Eye (tissue), 1 donor: ENCODE measurements at regions not wholly inside any gene's neighbourhood (a gene's known extent, or its start where the extent isn't known, plus 50 kb on each side); places are given as distances from the start of the nearest gene placed in this dataset.
"Not testable (repeated sequence)": the region's sequence is repeated elsewhere in the genome, so short reads cannot be mapped to it uniquely, and the experiment has no call there.

Experiments
- DNase-seq: peaks from one replicate; pipeline ENCODE4 v3.0.0-alpha.2; 2015

DNA sequence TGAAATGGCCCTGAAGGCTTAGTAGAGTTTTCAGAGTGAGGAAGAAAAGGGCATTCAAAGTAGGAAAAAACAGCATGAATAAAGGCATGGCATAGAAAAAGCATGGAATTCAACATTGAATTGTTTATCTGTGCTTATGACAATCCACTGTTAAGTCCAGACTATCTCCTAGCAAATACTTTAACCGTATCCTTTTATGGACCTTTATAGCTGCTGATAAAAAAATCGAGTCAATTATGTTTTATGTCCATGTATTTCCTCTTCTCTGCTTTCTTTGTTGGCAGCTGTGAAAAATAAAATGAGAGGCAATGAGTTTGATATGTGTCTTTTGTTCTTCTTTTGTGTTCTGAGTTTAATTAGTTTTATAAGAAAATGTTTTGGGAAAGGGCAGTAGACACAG is 70.4 kb downstream of the TDRD15 start:
- no peak for DNase-seq

DNA sequence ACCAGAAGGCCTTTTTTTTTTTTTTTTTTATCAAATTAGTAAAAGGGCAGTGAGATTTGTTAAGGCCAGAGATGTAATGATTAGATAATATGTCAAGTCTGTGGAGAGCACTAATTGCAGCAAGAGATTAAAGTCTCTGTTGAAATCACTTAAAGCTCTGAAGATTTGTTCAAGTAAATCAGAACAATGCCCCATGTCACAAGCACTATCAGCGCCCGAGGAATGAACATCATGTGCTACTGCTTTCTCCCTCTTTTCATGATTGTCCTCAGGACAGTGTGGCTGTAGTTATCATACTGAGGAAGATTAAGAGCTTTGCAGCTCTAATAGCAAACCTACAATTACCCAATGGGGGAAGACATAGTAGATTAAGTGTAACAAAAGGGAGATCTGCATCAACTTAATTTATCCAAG is 71.1 kb downstream of the TDRD15 start:
- DNase-seq, result peak; percentile 41

DNA sequence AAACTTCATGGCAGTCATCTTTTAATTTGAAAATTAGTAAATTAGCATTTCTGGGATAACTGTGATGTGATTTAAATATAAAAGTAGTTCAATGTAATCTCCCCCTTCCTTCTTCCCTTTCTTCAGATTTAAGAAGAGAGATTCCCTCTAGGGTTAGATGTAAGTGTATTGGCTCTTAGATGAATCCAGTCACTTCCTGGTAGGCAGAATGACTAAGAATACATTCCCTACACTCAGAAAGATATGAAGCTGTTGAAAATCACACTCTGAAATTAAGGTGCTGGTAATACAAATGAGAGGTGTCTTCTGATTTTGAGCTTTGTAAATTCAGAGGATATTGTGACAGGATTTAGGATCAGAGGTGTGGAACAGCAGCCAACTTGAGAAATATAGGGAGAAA is 71.6 kb downstream of the TDRD15 start:
- no peak for DNase-seq

DNA sequence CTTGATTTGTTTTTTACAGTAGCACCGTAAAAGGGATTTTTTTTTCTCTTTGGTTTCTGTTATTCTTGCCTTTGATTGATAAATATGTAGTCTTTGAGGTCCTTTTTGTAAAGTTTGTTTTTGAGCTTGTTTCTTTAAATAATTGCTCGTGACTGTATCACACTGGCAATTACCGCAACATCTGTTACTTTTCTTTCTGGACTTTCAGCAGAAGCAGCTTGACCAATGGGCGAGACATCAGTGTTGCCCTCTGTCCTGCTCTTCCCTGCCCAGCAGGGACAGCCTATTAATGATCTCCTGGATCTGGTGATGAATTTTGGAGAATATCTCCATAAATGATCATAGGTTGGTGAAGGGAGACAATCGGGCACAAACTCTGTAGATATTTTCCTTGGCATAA is 74.9 kb downstream of the TDRD15 start:
- DNase-seq, result peak; percentile 7

DNA sequence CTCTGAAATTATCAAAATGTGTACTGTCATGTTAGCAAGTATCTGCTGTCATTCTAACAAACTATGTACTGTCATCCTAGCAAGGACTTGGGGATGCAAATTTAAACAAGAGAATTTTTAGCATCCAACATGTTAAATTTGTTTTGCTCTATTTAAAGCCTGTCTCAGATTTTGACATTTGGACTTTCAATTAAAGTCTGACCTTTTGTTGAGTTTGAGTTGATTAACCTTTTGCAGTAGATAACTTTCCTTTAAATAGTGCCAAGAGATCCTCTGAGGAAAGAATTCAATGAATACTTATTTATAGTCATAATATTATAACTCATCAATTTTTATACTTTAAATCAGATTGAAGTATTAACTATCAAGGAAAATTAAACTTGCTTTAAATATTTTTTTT is 80.2 kb downstream of the TDRD15 start:
- DNase-seq, result no peak

DNA sequence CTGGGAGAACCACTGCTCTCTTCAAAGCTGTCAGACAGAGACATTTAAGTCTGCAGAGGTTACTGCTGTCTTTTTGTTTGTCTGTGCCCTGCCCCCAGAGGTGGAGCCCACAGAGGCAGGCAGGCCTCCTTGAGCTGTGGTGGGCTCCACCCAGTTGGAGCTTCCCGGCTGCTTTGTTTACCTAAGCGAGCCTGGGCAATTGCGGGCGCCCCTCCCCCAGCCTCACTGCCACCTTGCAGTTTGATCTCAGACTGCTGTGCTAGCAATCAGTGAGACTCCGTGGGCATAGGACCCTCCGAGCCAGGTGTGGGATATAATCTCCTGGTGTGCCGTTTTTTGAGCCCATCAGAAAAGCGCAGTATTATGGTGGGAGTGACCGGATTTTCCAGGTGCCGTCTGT is 90.3 kb downstream of the TDRD15 start:
- DNase-seq, result not testable (repeated sequence)

DNA sequence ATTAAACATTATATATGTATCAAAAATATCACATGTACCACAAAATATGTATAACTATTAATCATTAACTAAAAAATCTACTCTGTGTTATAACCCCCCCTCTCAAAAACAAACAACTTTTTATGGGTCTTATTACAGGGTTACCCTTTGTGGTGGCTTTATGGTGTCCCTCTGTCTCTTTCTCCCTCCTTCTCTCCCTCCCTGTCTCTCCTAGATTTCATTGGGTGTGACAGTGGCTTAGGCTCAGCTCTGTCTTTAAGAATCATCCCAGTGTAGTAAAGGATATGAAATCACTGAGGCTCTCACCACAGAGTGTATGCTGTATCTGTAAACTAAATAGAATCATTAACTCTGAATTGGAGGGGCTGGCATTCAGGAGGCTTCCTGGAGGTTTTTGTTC is 93.7 kb downstream of the TDRD15 start:
- DNase-seq, result no peak

DNA sequence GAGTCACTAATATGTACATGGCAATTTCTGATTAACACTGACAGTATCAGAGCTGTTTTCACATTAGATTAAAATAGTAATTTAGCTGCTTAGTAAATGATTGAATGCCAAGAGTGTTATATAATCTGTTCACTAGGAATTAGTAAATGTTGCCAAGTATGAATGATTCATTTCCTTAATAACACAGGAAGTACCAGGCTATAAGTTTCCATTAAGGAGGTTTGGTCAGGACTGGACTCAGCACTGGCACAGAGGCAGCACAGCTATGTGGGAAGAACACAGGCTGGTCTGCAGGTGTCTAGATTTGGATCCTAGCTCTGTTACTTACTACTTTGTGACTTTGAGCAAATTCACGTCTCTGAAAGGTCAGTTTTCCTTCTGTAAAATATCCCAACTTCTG is 97.2 kb downstream of the TDRD15 start:
- no peak for DNase-seq

DNA sequence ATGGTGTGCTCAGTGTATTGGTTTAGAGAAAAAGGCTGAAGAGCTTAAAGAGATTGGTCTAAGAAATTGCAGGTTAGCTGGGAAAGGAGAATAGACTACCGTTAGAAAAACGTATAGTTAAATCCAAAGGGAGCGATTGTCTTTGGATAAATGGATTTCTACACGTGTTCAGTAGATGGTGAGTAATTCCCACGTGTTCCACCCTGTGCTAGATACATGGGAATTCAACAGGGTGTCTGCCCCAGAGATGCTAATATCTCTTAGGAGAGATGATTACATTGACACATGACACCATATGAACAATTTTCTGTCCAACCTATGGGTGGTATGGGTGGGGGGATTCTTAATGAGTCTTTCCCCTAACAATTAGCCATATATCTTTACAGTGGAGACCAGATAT is 99.8 kb downstream of the TDRD15 start:
- DNase-seq, result no peak

DNA sequence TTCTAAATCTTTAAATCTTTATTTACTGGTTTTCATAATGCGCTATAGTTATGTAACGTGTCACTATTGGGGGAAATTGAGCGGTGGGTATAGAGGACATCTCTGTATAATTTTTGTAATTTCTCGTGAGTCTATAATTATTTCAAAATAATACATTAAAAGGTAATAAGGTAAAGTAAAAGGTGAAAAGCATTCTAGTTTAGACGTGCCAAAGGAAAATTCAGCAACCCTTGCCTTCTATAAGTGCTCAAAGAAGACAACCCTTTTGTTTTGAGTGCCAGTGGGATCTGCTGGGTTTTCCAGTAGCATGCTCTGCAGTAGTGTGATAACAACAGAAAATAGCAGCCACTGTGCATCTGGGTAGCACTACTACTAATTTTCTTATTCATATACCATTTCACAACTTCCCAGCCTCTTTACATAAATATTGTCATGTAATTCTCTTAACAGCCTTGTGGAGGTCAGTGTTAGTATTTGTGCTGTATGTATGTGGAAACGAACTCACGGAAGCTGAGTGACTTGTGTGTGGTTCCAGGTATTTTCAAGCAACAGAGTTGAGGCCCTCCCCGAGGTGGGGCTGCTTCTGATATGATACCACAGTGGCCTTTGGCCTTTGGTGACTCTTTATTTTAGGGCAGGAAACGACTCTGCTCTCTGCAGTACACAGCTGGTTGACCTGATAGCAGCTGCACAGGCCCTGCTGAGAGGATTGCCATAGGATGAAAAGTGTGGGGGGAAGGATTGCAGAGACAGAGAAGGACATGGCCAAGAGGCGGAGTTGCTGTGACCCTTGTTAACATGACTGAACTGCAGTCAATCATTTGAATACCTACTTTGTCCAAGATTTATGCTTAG is 104.5 kb downstream of the TDRD15 start:
- no peak for DNase-seq

DNA sequence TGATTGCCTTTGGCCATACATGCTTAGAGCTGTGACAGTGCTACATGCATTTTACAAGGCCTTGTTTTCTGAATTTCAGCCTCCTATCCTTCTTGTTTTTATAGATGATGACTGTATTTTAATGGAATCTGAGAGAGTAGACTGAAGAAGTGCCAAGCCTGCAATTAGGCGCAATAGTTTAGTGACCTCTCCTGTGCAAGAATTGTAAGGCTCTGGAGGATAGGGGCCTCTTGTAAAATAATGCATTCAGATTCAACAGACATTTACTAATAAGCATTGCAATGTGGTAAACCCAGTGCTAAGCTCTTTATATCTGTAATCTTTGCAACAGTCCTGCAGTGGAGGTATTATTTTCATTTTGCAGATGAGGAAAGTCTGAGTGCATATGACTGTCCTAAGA is 105.5 kb downstream of the TDRD15 start:
- DNase-seq, result no peak

DNA sequence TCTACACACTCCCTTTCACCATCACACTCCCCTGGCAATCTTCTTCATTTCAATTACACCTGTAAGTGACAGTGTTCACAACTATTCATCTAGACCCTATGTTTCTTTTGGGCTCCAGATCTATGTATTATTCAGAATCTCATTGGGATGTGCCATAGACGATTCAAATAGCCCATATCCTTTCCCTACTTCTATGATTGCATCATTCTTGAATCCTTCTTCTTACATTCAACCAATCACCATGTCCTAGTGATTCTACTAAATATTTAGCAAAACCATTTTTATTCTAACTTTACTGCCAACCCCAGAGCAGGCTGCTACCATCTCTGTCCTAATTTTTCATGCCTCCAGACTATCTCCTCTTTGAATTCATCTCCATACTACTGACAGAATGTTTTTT is 106.4 kb downstream of the TDRD15 start:
- no peak for DNase-seq

DNA sequence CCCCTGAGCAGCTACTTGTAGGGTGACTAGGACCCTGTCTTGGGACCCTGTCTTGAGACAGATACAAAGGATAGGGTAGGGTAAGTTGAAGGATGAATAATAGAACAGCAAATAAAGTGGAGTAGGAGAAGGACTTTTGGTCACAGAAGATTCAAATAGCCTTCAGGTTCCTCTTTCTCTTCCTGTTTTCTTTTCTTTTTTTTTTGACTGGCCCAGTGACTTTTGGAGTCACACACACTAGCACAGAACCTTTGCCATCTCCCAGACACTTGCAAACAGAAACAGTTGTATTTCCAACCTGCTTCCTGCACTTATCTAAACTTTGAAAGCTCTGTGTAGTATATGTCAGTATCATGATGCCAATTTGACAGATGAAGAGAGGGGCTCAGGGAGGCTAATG is 108.2 kb downstream of the TDRD15 start:
- no peak for DNase-seq

DNA sequence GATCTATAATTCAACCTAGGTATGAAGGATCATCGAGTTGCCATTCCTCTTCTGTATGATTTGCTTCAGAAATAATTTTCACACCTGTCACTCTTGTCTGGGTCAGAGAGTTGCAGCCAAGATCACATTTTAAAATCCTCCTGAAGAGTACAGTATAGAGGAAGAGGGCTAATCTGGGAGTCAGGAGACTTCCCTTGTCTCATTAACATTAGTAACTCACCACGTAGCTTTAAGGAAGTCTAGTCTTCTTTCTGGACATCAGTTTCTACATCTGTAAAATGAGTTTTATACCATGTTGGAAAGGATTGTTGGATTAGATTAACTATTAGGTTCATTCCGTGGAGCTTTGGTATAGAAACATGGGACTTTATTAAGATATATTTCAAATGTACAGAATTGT is 109.4 kb downstream of the TDRD15 start:
- no peak for DNase-seq

DNA sequence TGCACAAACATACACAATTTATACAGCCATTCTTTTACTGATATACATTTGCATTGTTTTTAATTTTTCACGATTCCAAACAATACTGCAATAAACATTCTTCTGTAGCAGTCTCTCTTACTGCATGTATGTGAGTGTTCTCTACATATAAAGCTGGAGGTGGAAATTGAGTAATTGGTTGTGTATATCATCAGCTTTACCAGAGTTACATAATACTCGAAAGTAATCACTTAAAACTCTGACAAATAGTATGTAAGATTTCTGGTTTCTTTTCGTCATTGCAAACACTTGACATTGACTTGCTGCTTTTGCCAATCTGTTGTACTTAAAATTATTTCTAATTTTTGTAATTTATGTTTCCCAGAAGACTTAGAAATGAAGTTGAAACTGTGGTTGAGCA is 110.2 kb downstream of the TDRD15 start:
- DNase-seq, result no peak

DNA sequence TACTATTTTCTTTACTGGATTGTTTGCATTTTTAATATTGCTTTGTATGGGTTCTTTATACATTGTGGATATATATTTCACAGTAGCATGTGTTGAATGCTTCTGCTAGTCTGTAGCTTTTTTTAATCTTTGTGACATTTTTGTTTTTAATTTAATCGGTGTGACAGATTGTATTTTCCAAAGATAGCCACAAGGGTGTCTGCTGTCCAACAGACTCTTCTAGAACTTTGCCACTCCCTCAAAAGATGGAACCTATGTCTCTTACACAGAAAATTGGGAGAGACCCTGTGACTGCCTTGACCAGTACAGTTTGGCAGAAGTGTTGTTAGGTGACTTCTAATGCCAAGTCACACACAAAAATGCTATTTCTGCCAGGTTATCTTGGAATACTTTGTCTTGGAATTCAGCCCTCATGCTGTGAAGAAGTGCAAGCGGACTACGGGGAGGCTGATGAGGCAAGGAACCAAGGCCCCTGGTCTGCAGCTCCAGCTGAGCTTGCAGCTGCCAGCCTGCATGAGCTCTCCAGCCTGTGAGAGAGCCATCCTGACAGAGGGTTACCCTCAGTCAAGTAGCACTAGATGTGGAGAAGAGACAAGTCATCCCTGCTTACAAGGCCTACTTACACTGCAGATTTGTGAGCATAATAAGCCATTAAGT is 110.8 kb downstream of the TDRD15 start:
- DNase-seq, result no peak

DNA sequence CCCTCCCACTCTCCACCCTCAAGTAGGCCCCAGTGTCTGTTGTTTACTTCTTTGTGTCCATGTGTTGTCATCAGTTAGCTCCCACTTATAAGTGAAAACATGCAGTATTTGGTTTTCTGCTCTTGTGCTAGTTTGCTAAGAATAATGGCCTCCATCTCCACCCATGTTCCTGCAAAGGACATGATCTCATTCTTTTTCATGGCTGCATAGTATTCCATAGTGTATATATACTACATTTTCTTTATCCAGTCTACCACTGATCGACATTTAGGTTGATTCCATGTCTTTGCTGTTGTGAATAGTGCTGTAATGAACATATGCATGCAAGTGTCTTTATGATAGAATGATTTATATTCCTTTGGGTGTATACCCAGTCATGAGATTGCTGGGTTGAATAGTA is 116.0 kb downstream of the TDRD15 start:
- DNase-seq, result not testable (repeated sequence)

DNA sequence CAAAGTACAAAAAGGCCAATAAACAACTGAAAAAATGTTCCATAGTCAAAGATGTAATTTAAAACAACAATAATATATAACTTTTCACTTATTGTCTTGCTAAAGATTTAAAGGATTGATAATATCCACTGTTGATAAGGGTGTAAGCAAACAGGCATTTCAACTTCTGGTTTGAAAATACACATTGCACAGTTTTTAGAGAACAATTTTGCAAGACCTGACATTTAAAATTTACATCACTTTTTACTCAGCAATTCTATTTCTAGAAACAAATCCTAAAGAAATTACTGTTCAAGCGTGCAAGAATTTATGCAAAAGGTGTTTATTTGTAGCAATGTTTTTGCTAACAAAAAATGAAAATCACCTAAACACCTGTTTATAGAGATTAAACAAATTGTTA is 120.4 kb downstream of the TDRD15 start:
- DNase-seq, result no peak

DNA sequence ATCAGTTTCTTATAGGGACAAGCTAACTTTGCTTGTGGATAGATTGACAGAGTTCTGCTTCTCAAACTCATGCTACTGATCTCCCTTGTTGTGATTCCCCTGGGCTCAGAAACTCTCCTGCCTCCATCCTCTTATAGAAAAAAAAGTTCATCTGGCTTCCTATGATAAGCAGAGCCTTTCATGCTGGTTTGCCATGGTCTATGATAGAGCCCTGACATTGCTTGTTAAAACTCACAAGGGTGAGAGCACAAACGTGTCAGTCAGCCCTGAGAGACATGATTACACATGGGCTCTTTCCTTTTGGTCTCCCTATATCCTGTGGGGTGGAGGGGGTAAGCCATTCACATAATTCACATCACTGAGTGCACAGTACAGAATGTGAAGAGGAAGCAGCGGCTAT is 121.8 kb downstream of the TDRD15 start:
- no peak for DNase-seq

DNA sequence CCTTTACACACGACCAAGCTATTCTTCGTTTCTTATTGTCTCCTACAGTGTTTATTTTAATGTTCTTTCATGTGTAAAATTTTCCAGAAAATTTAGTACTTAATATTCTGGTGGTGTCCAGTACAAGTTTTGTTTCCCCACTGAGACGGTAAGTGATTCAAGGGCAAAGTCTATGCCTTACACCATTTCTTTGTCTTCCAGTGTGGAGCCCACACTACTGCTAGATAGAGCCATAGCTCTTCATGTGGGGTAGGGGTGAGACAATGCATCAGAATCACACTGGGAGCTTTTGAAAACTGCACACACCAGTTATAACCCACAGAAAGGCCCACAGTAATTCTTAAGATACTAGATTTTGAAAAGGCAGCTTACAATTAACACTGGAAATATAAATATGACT is 125.6 kb downstream of the TDRD15 start:
- DNase-seq, result no peak

DNA sequence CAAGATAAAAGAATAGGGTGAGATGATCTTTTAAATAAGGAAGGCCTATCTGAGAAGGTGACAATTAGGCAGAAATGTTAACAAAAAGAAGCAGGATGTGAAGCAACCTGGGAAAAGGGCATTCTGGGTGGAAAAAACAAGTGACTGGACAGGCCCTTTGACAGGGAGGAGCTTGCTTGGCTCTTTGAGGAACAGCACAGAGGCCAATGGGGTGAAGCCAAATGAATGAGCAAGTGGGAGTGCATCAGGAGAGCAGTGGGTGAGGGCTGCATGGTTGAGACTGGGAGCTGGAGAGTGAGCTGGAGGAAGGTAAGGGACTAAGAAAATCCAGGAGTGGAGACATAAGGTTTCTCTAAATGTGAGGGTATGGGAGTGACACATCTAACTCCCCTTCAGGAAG is 126.9 kb downstream of the TDRD15 start:
- no peak for DNase-seq

DNA sequence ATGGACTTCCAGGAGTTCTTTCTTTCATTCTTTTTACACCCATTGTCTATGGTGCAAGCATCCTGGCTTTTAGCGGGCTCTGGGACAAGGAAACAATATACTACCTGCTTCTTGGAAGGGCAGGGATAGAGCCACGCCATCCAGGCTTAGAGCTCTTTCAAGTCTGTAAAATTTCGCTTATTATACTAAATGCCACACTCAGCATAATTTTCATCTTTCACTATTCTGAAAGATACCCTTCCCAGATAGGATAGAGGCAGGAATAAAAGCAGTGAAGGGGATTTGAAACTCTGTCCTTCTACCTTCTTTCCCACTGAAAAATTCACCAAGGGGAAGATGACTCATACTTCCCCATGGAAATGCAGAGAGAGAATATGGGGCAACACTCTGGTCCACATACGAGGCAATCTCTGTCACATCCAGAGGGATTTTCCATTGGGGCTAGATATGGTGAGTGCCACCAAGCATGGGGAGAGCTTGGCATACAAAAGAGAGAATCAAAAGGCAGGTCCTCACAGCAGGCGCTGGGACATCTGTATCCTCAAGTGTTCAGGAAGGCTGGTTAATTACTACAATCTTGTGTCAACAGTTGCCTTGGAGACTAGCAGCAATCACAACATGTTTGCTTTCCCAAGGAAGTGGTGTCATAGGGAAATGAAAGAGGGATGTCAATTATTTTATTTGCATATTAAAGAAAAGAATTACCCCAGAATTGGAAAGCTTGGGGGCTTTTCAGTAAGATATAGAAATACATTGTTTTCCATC is 127.6 kb downstream of the TDRD15 start:
- DNase-seq, result no peak

DNA sequence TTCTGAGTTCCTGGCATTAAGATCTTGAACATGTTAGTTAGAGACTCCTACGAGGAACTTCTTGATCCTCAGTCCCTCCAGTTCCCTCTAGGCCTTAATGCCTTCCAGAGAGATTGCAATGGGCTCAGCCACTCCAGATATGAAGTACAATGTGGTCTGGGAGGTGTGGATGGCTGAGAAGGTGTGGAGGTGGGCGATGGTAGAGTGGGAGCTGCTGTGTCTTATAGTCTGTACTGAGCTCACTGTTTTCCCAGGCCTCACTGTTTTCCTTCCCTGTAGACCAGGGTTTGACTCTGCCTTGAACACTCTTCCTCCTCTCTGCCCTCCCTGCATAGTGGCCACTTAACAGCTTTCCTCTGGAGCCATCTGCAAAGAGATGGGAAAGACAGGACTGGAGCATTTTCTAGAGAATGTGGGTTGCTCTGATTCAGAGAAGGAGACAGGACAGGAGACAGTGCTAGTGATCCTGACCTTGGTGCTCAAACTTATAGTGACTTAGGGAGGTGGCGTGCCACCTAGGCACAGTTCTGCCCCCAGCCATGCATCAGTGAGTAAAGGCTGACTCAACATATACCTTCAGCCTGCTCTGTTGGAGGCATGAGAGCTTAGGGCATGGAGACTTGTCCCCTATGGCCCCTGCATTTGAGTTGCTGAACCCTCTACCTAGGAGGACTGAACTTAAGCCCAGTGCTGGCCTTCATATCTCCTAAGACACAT is 129.7 kb downstream of the TDRD15 start:
- DNase-seq, result no peak
